ENCODE measurements at regions not wholly inside any gene's neighbourhood (a gene's known extent, or its start where the extent isn't known, plus 50 kb on each side); places are given as distances from the start of the nearest gene placed in this dataset.

GRCh38 chr13:89708013-89708412, 1639.5 kb upstream of the MIR17HG start:
- intact Hi-C loops (cut with DNase I), result no loop called here
- no peak for TF ChIP-seq POLR2AphosphoS5 (IDR thresholded peaks at IDR 0.05; ENCODE audit: insufficient read depth in 1 of 2, low read depth in 1 of 2)
- TF ChIP-seq, protein P1, sequence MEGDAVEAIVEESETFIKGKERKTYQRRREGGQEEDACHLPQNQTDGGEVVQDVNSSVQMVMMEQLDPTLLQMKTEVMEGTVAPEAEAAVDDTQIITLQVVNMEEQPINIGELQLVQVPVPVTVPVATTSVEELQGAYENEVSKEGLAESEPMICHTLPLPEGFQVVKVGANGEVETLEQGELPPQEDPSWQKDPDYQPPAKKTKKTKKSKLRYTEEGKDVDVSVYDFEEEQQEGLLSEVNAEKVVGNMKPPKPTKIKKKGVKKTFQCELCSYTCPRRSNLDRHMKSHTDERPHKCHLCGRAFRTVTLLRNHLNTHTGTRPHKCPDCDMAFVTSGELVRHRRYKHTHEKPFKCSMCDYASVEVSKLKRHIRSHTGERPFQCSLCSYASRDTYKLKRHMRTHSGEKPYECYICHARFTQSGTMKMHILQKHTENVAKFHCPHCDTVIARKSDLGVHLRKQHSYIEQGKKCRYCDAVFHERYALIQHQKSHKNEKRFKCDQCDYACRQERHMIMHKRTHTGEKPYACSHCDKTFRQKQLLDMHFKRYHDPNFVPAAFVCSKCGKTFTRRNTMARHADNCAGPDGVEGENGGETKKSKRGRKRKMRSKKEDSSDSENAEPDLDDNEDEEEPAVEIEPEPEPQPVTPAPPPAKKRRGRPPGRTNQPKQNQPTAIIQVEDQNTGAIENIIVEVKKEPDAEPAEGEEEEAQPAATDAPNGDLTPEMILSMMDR (IDR thresholded peaks at IDR 0.05), result no peak
- TF ChIP-seq POLR2A (IDR thresholded peaks at IDR 0.05), result no peak
- H3K9me3 ChIP-seq, result no peaks in the 10 kb centered on the region

GRCh38 chr13:89721216-89721615, 1626.3 kb upstream of the MIR17HG start:
- no peak for DNase-seq (ENCODE audit: extremely low spot score in 2 of 2)
- no peaks in the 10 kb centered on the region for H3K9me3 ChIP-seq
- intact Hi-C loops (cut with DNase I), result no loop called here
- H3K27me3 ChIP-seq, result no peaks in the 10 kb centered on the region
- no peak overlapping the region for H3K4me3 ChIP-seq
- H3K27ac ChIP-seq, result no peak overlapping the region
- TF ChIP-seq POLR2A (IDR thresholded peaks at IDR 0.05) (no peak), POLR2AphosphoS5 (IDR thresholded peaks at IDR 0.05; ENCODE audit: insufficient read depth in 1 of 2, low read depth in 1 of 2) (no peak)
- TF ChIP-seq, protein P1 (IDR thresholded peaks at IDR 0.05), result no peak
- H3K4me1 ChIP-seq, result no peaks in the 10 kb centered on the region
- H3K36me3 ChIP-seq, result no peaks in the 10 kb centered on the region

More at GRCh38 chr13:89708013-89708412, 1639.5 kb upstream of the MIR17HG start:
- Histone ChIP-seq H3K4me1 (no peaks in the 10 kb centered on the region), H3K27ac (no peak overlapping the region), H3K4me3 (no peak overlapping the region), H3K27me3 (no peaks in the 10 kb centered on the region), H3K36me3 (no peaks in the 10 kb centered on the region)
- DNase-seq (ENCODE audit: extremely low spot score in 2 of 2), result no peak

- H3K4me3 ChIP-seq, result no peak overlapping the region
- no peak for DNase-seq (ENCODE audit: extremely low spot score in 2 of 2)
- no peaks in the 10 kb centered on the region for H3K9me3 ChIP-seq
- H3K27me3 ChIP-seq, result no peaks in the 10 kb centered on the region
- intact Hi-C loops (cut with DNase I), result no loop called here
- TF ChIP-seq, protein P1 (IDR thresholded peaks at IDR 0.05), result no peak
- TF ChIP-seq POLR2A (IDR thresholded peaks at IDR 0.05) (no peak), POLR2AphosphoS5 (IDR thresholded peaks at IDR 0.05; ENCODE audit: insufficient read depth in 1 of 2, low read depth in 1 of 2) (no peak)
- H3K36me3 ChIP-seq, result no peaks in the 10 kb centered on the region
- H3K27ac ChIP-seq, result no peak overlapping the region
- H3K4me1 ChIP-seq, result no peaks in the 10 kb centered on the region
Observed at GRCh38 chr13:89726690-89727435, 1620.6 kb upstream of the MIR17HG start.

- no peak overlapping the region for H3K27ac ChIP-seq
- H3K27me3 ChIP-seq, result no peaks in the 10 kb centered on the region
- no peaks in the 10 kb centered on the region for H3K36me3 ChIP-seq
- TF ChIP-seq POLR2AphosphoS5 (IDR thresholded peaks at IDR 0.05; ENCODE audit: insufficient read depth in 1 of 2, low read depth in 1 of 2) (no peak), POLR2A (IDR thresholded peaks at IDR 0.05) (no peak)
- TF ChIP-seq, protein P1 (IDR thresholded peaks at IDR 0.05), result no peak
- intact Hi-C loops (cut with DNase I), result no loop called here
- no peaks in the 10 kb centered on the region for H3K9me3 ChIP-seq
- H3K4me1 ChIP-seq, result no peaks in the 10 kb centered on the region
- DNase-seq (ENCODE audit: extremely low spot score in 2 of 2), result no peak
- H3K4me3 ChIP-seq, result no peak overlapping the region
Observed at GRCh38 chr13:89733829-89734228, 1613.7 kb upstream of the MIR17HG start.

- TF ChIP-seq, protein P1 (IDR thresholded peaks at IDR 0.05), result no peak
- TF ChIP-seq POLR2AphosphoS5 (IDR thresholded peaks at IDR 0.05; ENCODE audit: insufficient read depth in 1 of 2, low read depth in 1 of 2) (no peak), POLR2A (IDR thresholded peaks at IDR 0.05) (no peak)
- Histone ChIP-seq H3K36me3 (no peaks in the 10 kb centered on the region), H3K27ac (no peak overlapping the region), H3K27me3 (no peaks in the 10 kb centered on the region), H3K4me3 (no peak overlapping the region), H3K9me3 (no peaks in the 10 kb centered on the region), H3K4me1 (no peaks in the 10 kb centered on the region)
- no peak for DNase-seq (ENCODE audit: extremely low spot score in 2 of 2)
- intact Hi-C loops (cut with DNase I), result no loop called here
Observed at GRCh38 chr13:89737051-89737450, 1610.4 kb upstream of the MIR17HG start.

Data from vagina (tissue), 2 donors.